ENCODE measurements at regions not wholly inside any gene's neighbourhood (a gene's known extent, or its start where the extent isn't known, plus 50 kb on each side); places are given as distances from the start of the nearest gene placed in this dataset.

DNA sequence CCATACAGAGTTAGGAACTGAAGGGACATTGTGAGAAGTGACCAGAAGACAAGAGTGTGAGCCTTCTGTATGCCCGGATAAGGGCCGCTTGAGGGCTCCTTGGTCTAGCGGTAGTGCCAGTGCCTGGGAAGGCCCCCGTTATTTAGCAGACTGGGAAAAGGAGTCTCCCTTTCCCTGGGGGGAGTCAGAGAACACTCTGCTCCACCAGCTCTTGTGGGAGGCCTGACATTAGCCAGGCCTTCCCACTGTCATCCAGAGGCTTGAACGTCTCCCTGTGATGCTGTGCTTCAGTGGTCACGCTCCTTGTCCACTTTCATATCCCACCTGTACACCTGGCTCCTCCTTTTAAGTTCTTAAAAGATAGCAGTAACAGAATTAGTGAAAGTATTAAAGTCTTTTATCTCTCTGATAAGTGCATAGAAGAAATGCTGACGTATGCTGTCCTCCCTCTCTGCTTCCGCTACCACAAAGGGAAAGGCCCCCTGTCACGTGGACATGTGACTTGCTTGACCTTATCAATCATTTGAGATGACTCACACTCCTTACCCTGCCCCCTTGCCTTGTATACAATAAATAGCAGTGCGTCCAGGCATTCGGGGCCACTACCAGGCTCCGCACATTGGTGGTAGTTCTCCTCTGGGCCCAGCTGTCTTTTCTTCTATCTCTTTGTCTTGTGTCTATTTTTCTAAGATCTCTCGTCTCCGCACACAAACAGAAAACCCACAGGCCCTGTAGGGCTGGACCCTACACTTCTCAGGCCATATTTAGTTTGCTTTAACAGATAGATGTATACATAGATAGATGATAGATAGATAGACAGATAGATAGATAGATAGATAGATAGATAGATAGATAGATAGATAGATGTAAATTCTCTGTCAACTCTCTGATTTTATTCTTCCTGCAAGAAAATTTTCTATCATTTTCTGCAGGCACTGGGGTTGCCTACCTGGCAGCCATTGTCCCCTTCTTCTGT lies 131.5 kb upstream of the JCAD start:
- no peak overlapping the region for H3K4me3 ChIP-seq (ENCODE audit: low read depth in 1 of 2, low read length in 2 of 2)
- H3K9me3 ChIP-seq (ENCODE audit: insufficient read depth, low read length, severe bottlenecking): peaks cover 2% of the 10 kb centered on the region
- H3K27ac ChIP-seq (ENCODE audit: low read length): no peak overlapping the region
- H4K20me1 ChIP-seq (ENCODE audit: insufficient read depth, low read length): no peaks in the 10 kb centered on the region
- no peak for TF ChIP-seq EZH2 (IDR thresholded peaks at IDR 0.05; ENCODE audit: borderline replicate concordance, low read depth, low read length, severe bottlenecking)
- TF ChIP-seq, protein P1, sequence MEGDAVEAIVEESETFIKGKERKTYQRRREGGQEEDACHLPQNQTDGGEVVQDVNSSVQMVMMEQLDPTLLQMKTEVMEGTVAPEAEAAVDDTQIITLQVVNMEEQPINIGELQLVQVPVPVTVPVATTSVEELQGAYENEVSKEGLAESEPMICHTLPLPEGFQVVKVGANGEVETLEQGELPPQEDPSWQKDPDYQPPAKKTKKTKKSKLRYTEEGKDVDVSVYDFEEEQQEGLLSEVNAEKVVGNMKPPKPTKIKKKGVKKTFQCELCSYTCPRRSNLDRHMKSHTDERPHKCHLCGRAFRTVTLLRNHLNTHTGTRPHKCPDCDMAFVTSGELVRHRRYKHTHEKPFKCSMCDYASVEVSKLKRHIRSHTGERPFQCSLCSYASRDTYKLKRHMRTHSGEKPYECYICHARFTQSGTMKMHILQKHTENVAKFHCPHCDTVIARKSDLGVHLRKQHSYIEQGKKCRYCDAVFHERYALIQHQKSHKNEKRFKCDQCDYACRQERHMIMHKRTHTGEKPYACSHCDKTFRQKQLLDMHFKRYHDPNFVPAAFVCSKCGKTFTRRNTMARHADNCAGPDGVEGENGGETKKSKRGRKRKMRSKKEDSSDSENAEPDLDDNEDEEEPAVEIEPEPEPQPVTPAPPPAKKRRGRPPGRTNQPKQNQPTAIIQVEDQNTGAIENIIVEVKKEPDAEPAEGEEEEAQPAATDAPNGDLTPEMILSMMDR (IDR thresholded peaks at IDR 0.05; ENCODE audit: borderline replicate concordance, extremely low read depth, low read length, poor library complexity, severe bottlenecking): no peak
- no peak overlapping the region for H3K9ac ChIP-seq (ENCODE audit: low read depth, low read length)
- H3K4me1 ChIP-seq (ENCODE audit: insufficient read depth, low read length): no peaks in the 10 kb centered on the region
- no peak overlapping the region for H3K4me2 ChIP-seq (ENCODE audit: insufficient read depth, low read length)
- no peaks in the 10 kb centered on the region for H3K27me3 ChIP-seq (ENCODE audit: insufficient read depth, low read length, poor library complexity)
- ATAC-seq (ENCODE audit: insufficient read depth, low read depth): no peak
- H2AFZ ChIP-seq (ENCODE audit: low read depth, low read length): no peak overlapping the region
- no peaks in the 10 kb centered on the region for H3K79me2 ChIP-seq (ENCODE audit: insufficient read depth, low read length)
- no peak for DNase-seq
- no peaks in the 10 kb centered on the region for H3K36me3 ChIP-seq (ENCODE audit: insufficient read depth, low read length)

DNA sequence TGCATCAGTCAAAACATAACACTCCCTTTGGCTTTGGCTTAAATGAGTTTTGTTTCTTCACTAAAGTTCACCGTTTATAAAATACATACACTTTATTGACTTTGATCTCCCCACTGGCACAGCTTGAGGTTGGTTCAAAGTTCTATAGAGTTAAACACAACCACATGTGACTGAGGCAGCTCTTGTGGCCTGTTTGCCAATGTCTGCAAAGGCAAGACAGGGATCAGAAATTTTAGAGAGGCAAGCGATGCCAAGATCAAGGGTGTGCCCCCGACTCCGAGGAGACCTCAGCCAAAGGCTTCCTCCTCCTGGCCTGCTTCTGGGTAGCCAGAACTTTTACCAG lies 129.8 kb upstream of the JCAD start:
- no peak overlapping the region for H3K4me3 ChIP-seq (ENCODE audit: low read depth in 1 of 2, low read length in 2 of 2)
- DNase-seq (no peak), ATAC-seq (ENCODE audit: insufficient read depth, low read depth) (0 out of 3 replicates have a peak, but pooled peaks have one; percentile 37)
- H4K20me1 ChIP-seq (ENCODE audit: insufficient read depth, low read length): no peaks in the 10 kb centered on the region
- H2AFZ ChIP-seq (ENCODE audit: low read depth, low read length): no peak overlapping the region
- H3K36me3 ChIP-seq (ENCODE audit: insufficient read depth, low read length): no peaks in the 10 kb centered on the region
- no peaks in the 10 kb centered on the region for H3K27me3 ChIP-seq (ENCODE audit: insufficient read depth, low read length, poor library complexity)
- no peak overlapping the region for H3K27ac ChIP-seq (ENCODE audit: low read length)
- H3K9me3 ChIP-seq (ENCODE audit: insufficient read depth, low read length, severe bottlenecking): no peaks in the 10 kb centered on the region
- H3K4me1 ChIP-seq (ENCODE audit: insufficient read depth, low read length): no peaks in the 10 kb centered on the region
- H3K4me2 ChIP-seq (ENCODE audit: insufficient read depth, low read length): no peak overlapping the region
- no peak for TF ChIP-seq EZH2 (IDR thresholded peaks at IDR 0.05; ENCODE audit: borderline replicate concordance, low read depth, low read length, severe bottlenecking)
- TF ChIP-seq, protein P1 (IDR thresholded peaks at IDR 0.05; ENCODE audit: borderline replicate concordance, extremely low read depth, low read length, poor library complexity, severe bottlenecking): no peak
- H3K9ac ChIP-seq (ENCODE audit: low read depth, low read length): no peak overlapping the region
- no peaks in the 10 kb centered on the region for H3K79me2 ChIP-seq (ENCODE audit: insufficient read depth, low read length)

DNA sequence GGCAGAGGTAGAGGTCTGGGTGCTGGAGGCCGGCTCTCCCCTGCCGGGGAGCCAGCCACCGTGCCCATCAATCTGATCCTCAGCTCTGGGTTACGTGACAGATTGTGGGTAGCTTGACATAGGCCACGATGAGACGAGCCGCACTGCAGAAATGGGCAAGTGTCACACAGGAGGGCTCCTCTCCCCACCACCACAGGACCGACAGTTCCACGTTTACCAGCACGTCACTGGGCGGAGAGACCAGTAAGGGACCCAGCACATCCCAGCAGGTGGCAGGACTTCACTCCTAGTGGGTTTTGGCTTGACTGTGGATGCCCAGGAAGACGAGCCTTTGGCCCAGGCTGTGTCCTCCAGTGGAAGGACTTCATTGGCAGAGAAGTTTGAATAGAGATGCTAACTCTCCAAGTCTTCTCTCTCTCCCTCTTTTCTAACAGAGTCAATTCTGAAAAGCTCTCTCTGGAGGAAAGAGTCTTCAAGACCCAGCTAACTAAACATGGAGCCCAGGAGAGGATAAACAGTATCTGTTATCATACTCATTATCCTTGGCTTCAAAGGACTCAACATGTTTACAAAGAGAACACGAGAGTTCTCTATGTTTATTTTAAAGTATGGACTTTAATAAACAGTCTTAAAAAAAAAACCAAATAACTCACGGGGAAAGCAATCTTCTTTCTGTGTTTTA lies 129.3 kb upstream of the JCAD start:
- H4K20me1 ChIP-seq (ENCODE audit: insufficient read depth, low read length): no peaks in the 10 kb centered on the region
- no peak for TF ChIP-seq EZH2 (IDR thresholded peaks at IDR 0.05; ENCODE audit: borderline replicate concordance, low read depth, low read length, severe bottlenecking)
- TF ChIP-seq, protein P1 (IDR thresholded peaks at IDR 0.05; ENCODE audit: borderline replicate concordance, extremely low read depth, low read length, poor library complexity, severe bottlenecking): no peak
- DNase-seq (no peak), ATAC-seq (ENCODE audit: insufficient read depth, low read depth) (no peak)
- H3K27ac ChIP-seq (ENCODE audit: low read length): no peak overlapping the region
- no peaks in the 10 kb centered on the region for H3K36me3 ChIP-seq (ENCODE audit: insufficient read depth, low read length)
- no peak overlapping the region for H2AFZ ChIP-seq (ENCODE audit: low read depth, low read length)
- H3K79me2 ChIP-seq (ENCODE audit: insufficient read depth, low read length): no peaks in the 10 kb centered on the region
- no peak overlapping the region for H3K4me2 ChIP-seq (ENCODE audit: insufficient read depth, low read length)
- H3K9ac ChIP-seq (ENCODE audit: low read depth, low read length): no peak overlapping the region
- no peak overlapping the region for H3K4me3 ChIP-seq (ENCODE audit: low read depth in 1 of 2, low read length in 2 of 2)
- H3K4me1 ChIP-seq (ENCODE audit: insufficient read depth, low read length): no peaks in the 10 kb centered on the region
- H3K9me3 ChIP-seq (ENCODE audit: insufficient read depth, low read length, severe bottlenecking): no peaks in the 10 kb centered on the region
- no peaks in the 10 kb centered on the region for H3K27me3 ChIP-seq (ENCODE audit: insufficient read depth, low read length, poor library complexity)
